GM12878 (cell line): ENCODE measurements at regions not wholly inside any gene's neighbourhood (a gene's known extent, or its start where the extent isn't known, plus 50 kb on each side); places are given as distances from the start of the nearest gene placed in this dataset.

Source experiments
- ATAC-seq: fragments of 200-7000 bp; cut with Tn5 transposase; 3 replicates; pipeline ENCODE4 v1.9.1; 2020; ENCODE audit warnings: mild to moderate bottlenecking, moderate library complexity
- BruUV-seq: library from RNA; stranded (reverse); fragments of 400-500 nt; replicated peaks from 2 replicates; lab custom pipeline; 2021; lab: Mats Ljungman, UMichigan
- CTCF ChIA-PET: fragments of 300-600 bp; sonication (Branson Sonifier 250); formaldehyde crosslinking; extraction: SDS; loops from one replicate; lab custom pipeline; 2021; ENCODE audit warnings: inconsistent platforms; lab: Yijun Ruan, JAX
- POLR2A ChIA-PET: fragments of 350-600 bp; formaldehyde crosslinking; extraction: SDS; loops from one replicate; lab custom pipeline; 2021; ENCODE audit warnings: inconsistent platforms; lab: Charles Lee
- RAD21 ChIA-PET: fragments of 300-600 bp; sonication (Branson Sonifier 250); formaldehyde crosslinking; loops from one replicate; lab custom pipeline; 2023; ENCODE audit warnings: antibody characterized with exemption; ENCODE audit not compliant: unreplicated experiment; lab: Charles Lee
- SMC1A ChIA-PET: fragments of 300-600 bp; sonication (Branson Sonifier 250); formaldehyde crosslinking; loops from one replicate; lab custom pipeline; 2023; ENCODE audit not compliant: unreplicated experiment, uncharacterized antibody; lab: Charles Lee
- DNase-seq: peaks from one replicate; pipeline ENCODE4 v3.0.0-alpha.2; 2011; ENCODE audit warnings: low read depth, low spot score
- FAIRE-seq: peaks from 3 replicates; lab custom pipeline; 2011; peaks lifted over from hg19 to GRCh38; lab: Jason Lieb, UNC
- H2AFZ ChIP-seq: 2 replicates; pipeline ENCODE4 v1.6.0; 2011; ENCODE audit warnings: low read depth, low read length, control low read depth; ENCODE audit not compliant: control insufficient read depth
- H3K27ac ChIP-seq: 2 replicates; pipeline ENCODE4 v1.5.1; 2011; ENCODE audit warnings: control low read depth; ENCODE audit not compliant: control insufficient read depth, insufficient read depth
- H3K27me3 ChIP-seq, 2 experiments: replicated peaks in 1 of 2; 2 replicates each; pipeline versions ENCODE4 v1.6.0 to v1.6.1; 2011; ENCODE audit warnings: low read length in 1 of 2; ENCODE audit not compliant: control insufficient read depth in 2 of 2, insufficient read depth in 2 of 2
- H3K36me3 ChIP-seq, 2 experiments: 2 replicates each; pipeline ENCODE4 v1.5.1; 2011; ENCODE audit warnings: low read length in 1 of 2; ENCODE audit not compliant: control insufficient read depth in 2 of 2, insufficient read depth in 2 of 2
- H3K4me1 ChIP-seq: 2 replicates; pipeline ENCODE4 v1.6.1; 2011; ENCODE audit warnings: mild to moderate bottlenecking, low read length, moderate library complexity, mixed read lengths; ENCODE audit not compliant: control insufficient read depth, insufficient read depth
- H3K4me2 ChIP-seq: 2 replicates; pipeline ENCODE4 v1.6.0; 2011; ENCODE audit warnings: control low read depth; ENCODE audit not compliant: control insufficient read depth, insufficient read depth
- H3K4me3 ChIP-seq: fragments of 200-600 bp; sonication (generic); 2 replicates; pipeline ENCODE4 v1.5.1; 2016
- H3K79me2 ChIP-seq: 2 replicates; pipeline ENCODE4 v1.6.0; 2011; ENCODE audit warnings: low read length; ENCODE audit not compliant: control insufficient read depth, insufficient read depth
- H3K9ac ChIP-seq: 2 replicates; pipeline ENCODE4 v1.8.0; 2011; ENCODE audit warnings: low read length, control low read depth, mixed read lengths; ENCODE audit not compliant: control insufficient read depth, insufficient read depth
- H3K9me3 ChIP-seq: replicated peaks from 3 replicates; pipeline ENCODE4 v1.5.1; 2011; ENCODE audit warnings: mild to moderate bottlenecking, low read length; ENCODE audit not compliant: control insufficient read depth, insufficient read depth
- H4K20me1 ChIP-seq: 2 replicates; pipeline ENCODE4 v1.6.0; 2011; ENCODE audit not compliant: control insufficient read depth, insufficient read depth
- ATF2 ChIP-seq: IDR thresholded peaks from 2 replicates; pipeline ENCODE4 v1.6.1; 2012; ENCODE audit warnings: low read length, inconsistent platforms
- ATF3 ChIP-seq: IDR thresholded peaks from 2 replicates; pipeline ENCODE4 v1.6.1; 2011; ENCODE audit warnings: low read depth, mild to moderate bottlenecking, low read length, moderate library complexity, borderline replicate concordance; ENCODE audit errors: extremely low read depth
- CREB1 ChIP-seq: IDR thresholded peaks from 2 replicates; pipeline ENCODE4 v1.6.1; 2012; ENCODE audit warnings: low read depth, mild to moderate bottlenecking, inconsistent platforms
- EGR1 ChIP-seq, 2 experiments: IDR thresholded peaks; 1 replicate in 1 of 2; 2 replicates in 1 of 2; pipeline ENCODE4 v1.6.1; 2011 to 2012; ENCODE audit warnings: low read depth in 2 of 2, low read length in 2 of 2, borderline replicate concordance in 1 of 2, mild to moderate bottlenecking in 1 of 2, moderate library complexity in 1 of 2
- EZH2 ChIP-seq: IDR thresholded peaks from 2 replicates; pipeline ENCODE4 v1.6.1; 2012; ENCODE audit warnings: low read depth, mild to moderate bottlenecking, control low read depth, inconsistent platforms, low read length, borderline replicate concordance; ENCODE audit not compliant: control insufficient read depth
- KAT2A ChIP-seq: conservative IDR thresholded peaks from 2 replicates; pipeline ENCODE4 v1.6.1; 2011; ENCODE audit warnings: low read depth, low read length; ENCODE audit not compliant: control insufficient read depth
- MTA2 ChIP-seq: fragments of 450-650 bp; IDR thresholded peaks from 2 replicates; pipeline ENCODE4 v1.6.1; 2016; ENCODE audit warnings: low read depth, mild to moderate bottlenecking, moderate library complexity
- MYC ChIP-seq: IDR thresholded peaks from 2 replicates; pipeline ENCODE4 v1.6.1; 2011; ENCODE audit warnings: mild to moderate bottlenecking, low read length, moderate library complexity, inconsistent platforms; ENCODE audit not compliant: insufficient read depth, insufficient replicate concordance, insufficient read length, severe bottlenecking
- PAX8 ChIP-seq: fragments of 450-650 bp; IDR thresholded peaks from 2 replicates; pipeline ENCODE4 v1.6.1; 2017; ENCODE audit warnings: mild to moderate bottlenecking, moderate library complexity
- POLR2AphosphoS2 ChIP-seq: IDR thresholded peaks from 2 replicates; pipeline ENCODE4 v1.6.1; 2011; ENCODE audit warnings: low read depth, mild to moderate bottlenecking, low read length, improper control_type of control experiment, moderate library complexity
- RELB ChIP-seq: fragments of 450-650 bp; IDR thresholded peaks from 2 replicates; pipeline ENCODE4 v1.6.1; 2017; ENCODE audit warnings: low read depth, mild to moderate bottlenecking, moderate library complexity
- SPI1 ChIP-seq: IDR thresholded peaks from 2 replicates; pipeline ENCODE4 v1.6.1; 2011; ENCODE audit warnings: low read depth, mild to moderate bottlenecking, low read length, moderate library complexity, borderline replicate concordance; ENCODE audit not compliant: insufficient read depth
- SREBF1 ChIP-seq: IDR thresholded peaks from 2 replicates; pipeline ENCODE4 v1.6.1; 2012; ENCODE audit warnings: mild to moderate bottlenecking, low read length
- TAF1 ChIP-seq: IDR thresholded peaks from 2 replicates; pipeline ENCODE4 v1.6.1; 2011; ENCODE audit warnings: mild to moderate bottlenecking, low read depth, low read length, borderline replicate concordance
- YY1 ChIP-seq: IDR thresholded peaks from 2 replicates; pipeline ENCODE4 v1.6.1; 2011; ENCODE audit warnings: low read depth, mild to moderate bottlenecking, low read length
- ZNF207 ChIP-seq: fragments of 450-650 bp; IDR thresholded peaks from 2 replicates; pipeline ENCODE4 v1.6.1; 2014; ENCODE audit warnings: antibody characterized with exemption, mild to moderate bottlenecking, borderline replicate concordance
- WGBS: methylation state at CpG from one replicate; pipeline ENCODE4 v1.1.6; 2016; ENCODE audit warnings: low lambda C conversion rate; ENCODE audit not compliant: insufficient replicate concordance, insufficient coverage; ENCODE audit errors: missing lambda C conversion rate; 5-methylcytosine and 5-hydroxymethylcytosine counted together
- in situ Hi-C: fragments of 300-500 bp; cut with MboI; formaldehyde crosslinking; loops from 9 replicates; pipeline ENCODE4 v1.14.3; 2018; ENCODE audit warnings: mixed read lengths
- intact Hi-C: fragments of 100-400 bp; cut with micrococcal nuclease; formaldehyde crosslinking; loops from one replicate; pipeline ENCODE4 v1.14.2; 2022; ENCODE audit not compliant: unreplicated experiment

GRCh38 chr13:34254366-34254765 is 436.4 kb downstream of the RFC3 start:
- intact Hi-C loops: no loop called here
- CTCF ChIA-PET: no interaction called here
- Histone ChIP-seq H3K27me3 (no peaks in the 10 kb centered on the region), H4K20me1 (no peaks in the 10 kb centered on the region), H3K27ac (no peak overlapping the region), H3K36me3 (no peaks in the 10 kb centered on the region), H3K4me3 (no peak overlapping the region), H3K79me2 (no peaks in the 10 kb centered on the region), H2AFZ (no peak overlapping the region), H3K4me1 (no peaks in the 10 kb centered on the region), H3K4me2 (no peak overlapping the region), H3K9ac (no peak overlapping the region), H3K9me3 (no peaks in the 10 kb centered on the region)
- SMC1A ChIA-PET: no interaction called here
- DNase-seq: no peak
- BruUV-seq: no TSS peak
- ATAC-seq: no peak
- RAD21 ChIA-PET: no interaction called here
- POLR2A ChIA-PET: no interaction called here
- no peak for TF ChIP-seq SREBF1
- no peak for TF ChIP-seq POLR2AphosphoS2
- TF ChIP-seq EZH2: no peak
- FAIRE-seq: no peak
- in situ Hi-C loops: no loop called here

- CTCF ChIA-PET: interaction anchor here (0.7 kb wide), 1 partner anchor 178 kb away, joined by 3 read pairs; no protein-coding TSS in a partner anchor
- Histone ChIP-seq H3K9ac (no peak overlapping the region), H3K36me3 (no peaks in the 10 kb centered on the region), H3K9me3 (no peaks in the 10 kb centered on the region), H3K4me1 (no peaks in the 10 kb centered on the region), H2AFZ (no peak overlapping the region), H3K4me3 (no peak overlapping the region), H3K4me2 (no peak overlapping the region), H3K27me3 (no peaks in the 10 kb centered on the region), H3K79me2 (no peaks in the 10 kb centered on the region), H4K20me1 (no peaks in the 10 kb centered on the region), H3K27ac (no peak overlapping the region)
- WGBS: 0% methylated on average over 3 of the region's 3 CpGs
- BruUV-seq: no TSS peak
- SMC1A ChIA-PET: no interaction called here
- RAD21 ChIA-PET: no interaction called here
- DNase-seq (no peak), ATAC-seq (no peak), FAIRE-seq (no peak)
- intact Hi-C loops (no loop called here), in situ Hi-C loops (no loop called here)
- POLR2A ChIA-PET: no interaction called here
- TF ChIP-seq MYC (no peak), ATF2 (no peak), CREB1 (no peak), SPI1 (no peak), RELB (no peak), EGR1 (IDR thresholded peaks at IDR 0.05; ENCODE audit: borderline replicate concordance in 1 of 2, low read depth in 2 of 2, low read length in 2 of 2) (no peak), PAX8 (no peak), TAF1 (no peak), MTA2 (no peak), ZNF207 (no peak), ATF3 (no peak), KAT2A (no peak), YY1 (no peak)
Observed at GRCh38 chr13:34255711-34256110, 437.8 kb downstream of the RFC3 start.
